ENCODE measurements at regions not wholly inside any gene's neighbourhood (a gene's known extent, or its start where the extent isn't known, plus 50 kb on each side); places are given as distances from the start of the nearest gene placed in this dataset.

DNA sequence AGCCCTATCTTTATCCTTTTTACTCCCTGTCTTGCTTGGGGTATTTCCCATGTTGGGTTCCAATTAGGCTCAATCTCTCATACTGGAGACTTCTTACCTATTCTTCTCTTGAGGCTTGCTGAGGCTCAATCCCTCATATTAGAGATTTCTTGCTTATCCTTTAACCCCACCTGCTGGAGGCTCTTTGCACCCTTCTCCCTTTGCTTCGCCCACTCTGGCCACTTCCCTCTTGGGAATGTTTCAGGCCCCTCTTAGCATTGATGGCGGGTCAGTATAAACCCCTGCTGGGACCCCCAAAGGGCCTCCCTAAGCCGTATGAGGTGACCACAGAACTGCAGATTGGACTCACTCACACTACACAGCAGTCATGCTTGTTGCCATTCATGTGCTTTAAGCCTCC lies 69.3 kb upstream of the CDK20 start:
- DNase-seq (ENCODE audit: extremely low read depth in 1 of 11, low read depth in 9 of 11, low spot score in 4 of 11), result no peak

DNA sequence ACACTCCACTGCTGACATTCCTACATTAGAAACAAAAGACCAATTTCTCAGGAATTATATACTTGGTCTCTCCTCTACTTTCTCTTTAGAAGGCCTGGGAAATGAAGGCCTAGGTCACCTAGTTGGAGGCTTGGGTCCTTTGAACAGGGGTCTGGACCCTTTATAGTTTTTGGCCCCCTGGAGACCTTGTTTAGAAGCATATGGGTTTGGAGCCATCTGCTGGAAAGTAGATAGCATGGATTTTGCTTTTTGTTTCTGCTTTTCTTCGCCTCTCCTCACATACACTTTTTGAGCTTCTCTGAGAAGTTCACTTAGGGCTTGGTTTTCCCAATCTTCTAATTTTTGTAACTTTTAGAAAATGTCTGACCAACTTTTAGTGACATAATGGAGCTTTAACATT lies 67.1 kb upstream of the CDK20 start:
- DNase-seq (ENCODE audit: extremely low read depth in 1 of 11, low read depth in 9 of 11, low spot score in 4 of 11), result peak in 2 of 11 donors; percentile 3

DNA sequence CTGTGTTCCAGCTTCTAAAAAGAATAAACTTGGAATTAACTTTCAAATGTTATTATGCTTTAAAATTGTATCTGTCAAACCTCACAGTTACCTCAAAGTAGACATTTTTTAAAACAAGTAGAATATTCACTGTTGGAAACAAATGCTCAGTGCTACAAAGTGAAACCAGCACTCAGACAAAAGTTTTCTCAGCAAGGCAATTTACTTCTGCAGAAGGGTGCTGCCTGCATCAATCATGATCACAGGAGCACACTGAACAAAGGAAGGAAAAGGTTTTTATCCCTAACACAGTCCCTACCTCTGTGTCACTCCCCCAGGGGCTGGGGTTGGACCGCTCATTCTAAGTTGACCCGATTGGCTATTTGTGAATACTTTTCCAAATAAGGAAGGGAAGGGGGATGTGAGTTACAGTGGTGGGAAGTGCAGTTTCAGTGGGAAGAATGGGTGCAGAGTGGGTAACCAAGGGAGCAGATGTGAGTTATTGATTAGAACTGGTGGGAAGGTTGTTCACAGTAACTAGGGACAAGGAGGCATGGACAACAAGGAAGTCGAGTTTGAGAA lies 63.0 kb upstream of the CDK20 start:
- no peak for DNase-seq (ENCODE audit: extremely low read depth in 1 of 11, low read depth in 9 of 11, low spot score in 4 of 11)

DNA sequence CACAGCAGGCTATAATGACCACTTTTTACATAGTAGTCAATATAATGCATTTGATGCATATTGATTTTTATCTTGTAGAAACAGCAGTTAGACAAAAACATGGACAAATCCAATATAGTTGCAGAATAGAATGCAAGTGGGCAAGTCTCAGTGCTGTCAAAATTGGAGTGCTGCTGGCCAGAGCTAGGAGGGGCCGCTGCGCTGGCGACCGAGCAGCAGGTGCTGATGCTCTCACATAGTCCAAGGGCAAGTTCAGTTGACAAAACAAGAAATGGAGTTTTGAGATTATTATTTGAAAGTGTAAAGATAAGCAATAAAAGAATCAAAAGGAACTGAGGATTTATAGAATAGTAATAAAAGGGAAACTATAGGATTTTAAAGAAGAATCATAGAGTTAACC lies 60.6 kb upstream of the CDK20 start:
- DNase-seq (ENCODE audit: extremely low read depth in 1 of 11, low read depth in 9 of 11, low spot score in 4 of 11), result no peak

DNA sequence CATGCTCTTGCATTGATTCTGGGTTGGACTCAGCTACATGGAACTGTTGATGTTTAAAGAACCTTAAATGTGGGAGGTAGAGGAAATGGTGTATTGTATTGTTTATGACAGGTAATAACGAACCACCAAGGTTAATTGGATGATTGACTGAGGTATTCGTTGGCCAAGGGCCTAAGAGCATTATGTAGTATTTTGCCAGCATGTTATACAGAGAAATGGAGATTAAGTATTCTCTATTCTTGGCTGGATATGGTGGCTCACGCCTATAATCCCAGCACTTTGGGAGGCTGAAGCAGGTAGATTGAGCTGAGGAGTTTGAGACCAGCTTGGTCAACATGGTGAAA lies 59.0 kb upstream of the CDK20 start:
- DNase-seq (ENCODE audit: extremely low read depth in 1 of 11, low read depth in 9 of 11, low spot score in 4 of 11), result no peak

DNA sequence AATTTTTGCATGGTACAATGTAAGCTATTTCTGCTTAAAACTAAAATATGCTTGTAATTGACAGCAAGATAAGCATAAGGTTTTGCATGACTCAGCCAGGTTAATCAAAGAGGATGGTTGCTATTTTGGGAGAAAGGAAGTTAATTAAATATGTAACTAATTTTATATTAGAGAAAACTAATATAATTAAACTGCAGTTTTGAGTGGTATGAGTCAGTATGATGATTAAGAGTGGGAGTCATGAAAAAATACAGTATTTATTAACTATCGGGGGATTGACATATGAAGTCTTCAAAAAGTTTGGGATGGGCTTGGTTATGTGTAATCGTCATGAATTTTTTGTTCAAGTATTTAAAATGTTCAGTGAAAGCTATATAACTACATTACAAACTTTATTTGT lies 54.0 kb upstream of the CDK20 start:
- no peak for DNase-seq (ENCODE audit: extremely low read depth in 1 of 11, low read depth in 9 of 11, low spot score in 4 of 11)

DNA sequence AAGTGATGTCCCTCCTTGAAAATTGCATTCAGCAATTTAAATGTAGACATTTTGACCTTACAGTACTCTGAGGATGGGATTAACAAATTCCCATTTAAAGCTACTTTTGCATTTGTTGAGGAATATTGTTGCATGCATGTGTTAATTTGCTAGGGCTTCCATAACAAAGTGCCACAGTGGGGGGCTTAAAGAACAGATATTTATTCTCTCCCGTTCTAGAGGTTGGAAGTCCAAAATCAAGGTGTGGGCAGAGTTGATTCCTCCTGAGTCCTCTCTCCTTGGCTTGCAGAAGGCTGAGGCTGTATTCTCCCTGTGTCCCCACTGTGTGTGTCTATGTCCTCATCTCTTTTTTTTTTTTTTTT lies 51.8 kb upstream of the CDK20 start:
- no peak for DNase-seq (ENCODE audit: extremely low read depth in 1 of 11, low read depth in 9 of 11, low spot score in 4 of 11)

DNA sequence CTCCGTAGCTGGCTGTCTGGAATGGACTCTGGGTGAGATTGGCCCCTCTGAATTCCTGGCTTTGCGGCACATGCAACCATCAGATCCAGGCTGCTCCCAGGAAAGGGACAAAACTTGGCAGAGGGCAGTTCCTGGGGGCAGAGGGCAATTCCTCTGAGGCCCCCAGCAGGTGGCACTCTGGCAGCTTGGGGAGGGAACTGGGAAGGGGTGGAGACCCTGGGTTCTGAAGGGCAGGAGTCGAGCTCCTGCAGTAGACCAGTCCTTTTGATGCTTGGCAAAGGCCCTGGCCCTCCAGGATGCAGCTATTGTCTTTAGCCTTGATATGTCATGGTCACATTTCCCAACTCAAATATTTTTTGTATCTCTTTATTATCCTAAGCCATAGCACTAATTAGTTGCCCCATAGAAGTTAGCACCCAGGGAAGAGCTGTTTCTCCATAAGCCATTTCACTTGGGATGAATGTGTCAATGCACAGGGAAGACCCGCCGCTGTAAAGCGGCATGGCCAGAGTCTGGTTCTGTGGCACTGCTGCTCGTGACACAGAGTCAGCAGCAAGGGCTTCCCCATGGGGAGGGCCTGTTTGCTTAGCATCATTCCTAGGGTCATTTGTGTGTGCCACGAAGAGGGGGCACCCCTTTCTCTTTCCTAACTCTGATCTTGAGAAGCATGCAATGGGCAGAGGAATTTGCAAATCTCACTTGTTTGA lies 51.2 kb upstream of the CDK20 start:
- DNase-seq (ENCODE audit: extremely low read depth in 1 of 11, low read depth in 9 of 11, low spot score in 4 of 11), result no peak

DNA sequence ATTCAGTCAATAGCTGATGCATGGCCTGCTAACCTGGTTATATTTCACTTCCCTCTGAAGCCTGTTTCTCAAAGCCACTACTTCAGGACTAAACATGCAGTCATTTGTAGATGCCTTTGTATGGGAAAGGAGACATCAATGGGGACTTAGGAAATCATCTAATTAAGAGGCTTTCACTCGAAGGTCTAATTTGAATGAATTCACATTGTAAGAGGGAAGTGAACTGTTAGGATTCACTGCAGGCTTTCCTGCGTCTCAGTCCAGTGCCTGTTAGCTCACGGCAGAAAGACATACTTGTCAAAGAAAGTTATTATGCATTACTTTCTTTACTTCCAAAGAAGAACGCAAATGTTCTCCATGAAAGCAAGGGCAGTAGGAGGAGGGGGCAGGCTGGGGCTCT lies 50.6 kb upstream of the CDK20 start:
- DNase-seq (ENCODE audit: extremely low read depth in 1 of 11, low read depth in 9 of 11, low spot score in 4 of 11), result no peak

All from renal cortex interstitium (tissue), 11 donors.